Parathyroid adenoma (tissue), 2 donors: ENCODE measurements at regions not wholly inside any gene's neighbourhood (a gene's known extent, or its start where the extent isn't known, plus 50 kb on each side); places are given as distances from the start of the nearest gene placed in this dataset.

Source experiments
- H2AFZ ChIP-seq: fragments of 300-600 bp; sonication (generic); one replicate; pipeline ENCODE4 v1.7.0; 2017; ENCODE audit warnings: antibody characterized with exemption, mild to moderate bottlenecking
- H3K27ac ChIP-seq: fragments of 300-600 bp; sonication (generic); one replicate; pipeline ENCODE4 v1.7.0; 2017
- H3K27me3 ChIP-seq: fragments of 300-600 bp; sonication (generic); one replicate; pipeline ENCODE4 v1.7.0; 2017; ENCODE audit warnings: low read length; ENCODE audit not compliant: control insufficient read depth, insufficient read depth
- H3K36me3 ChIP-seq: fragments of 300-600 bp; sonication (generic); one replicate; pipeline ENCODE4 v1.7.0; 2017; ENCODE audit warnings: low read length; ENCODE audit not compliant: control insufficient read depth, insufficient read depth
- H3K4me1 ChIP-seq: fragments of 300-600 bp; sonication (generic); one replicate; pipeline ENCODE4 v1.7.0; 2017; ENCODE audit warnings: control low read depth
- H3K4me2 ChIP-seq: fragments of 300-600 bp; sonication (generic); one replicate; pipeline ENCODE4 v1.7.0; 2017; ENCODE audit warnings: low read length
- H3K4me3 ChIP-seq: fragments of 300-600 bp; sonication (generic); one replicate; pipeline ENCODE4 v1.7.0; 2017; ENCODE audit warnings: low read depth, low read length
- H3K79me2 ChIP-seq: fragments of 300-600 bp; sonication (generic); one replicate; pipeline ENCODE4 v1.7.0; 2017; ENCODE audit warnings: control low read depth
- H3K9ac ChIP-seq: fragments of 300-600 bp; sonication (generic); one replicate; pipeline ENCODE4 v1.7.0; 2017; ENCODE audit warnings: mild to moderate bottlenecking
- H3K9me3 ChIP-seq: fragments of 300-600 bp; sonication (generic); one replicate; pipeline ENCODE4 v1.7.0; 2017; ENCODE audit warnings: low read length; ENCODE audit not compliant: control insufficient read depth
- CTCF ChIP-seq: fragments of 300-600 bp; sonication (generic); IDR thresholded peaks from one replicate; pipeline ENCODE4 v1.7.0; 2017; ENCODE audit warnings: antibody characterized with exemption, mild to moderate bottlenecking
- donor health status: primary hyperparathyroidism.

DNA sequence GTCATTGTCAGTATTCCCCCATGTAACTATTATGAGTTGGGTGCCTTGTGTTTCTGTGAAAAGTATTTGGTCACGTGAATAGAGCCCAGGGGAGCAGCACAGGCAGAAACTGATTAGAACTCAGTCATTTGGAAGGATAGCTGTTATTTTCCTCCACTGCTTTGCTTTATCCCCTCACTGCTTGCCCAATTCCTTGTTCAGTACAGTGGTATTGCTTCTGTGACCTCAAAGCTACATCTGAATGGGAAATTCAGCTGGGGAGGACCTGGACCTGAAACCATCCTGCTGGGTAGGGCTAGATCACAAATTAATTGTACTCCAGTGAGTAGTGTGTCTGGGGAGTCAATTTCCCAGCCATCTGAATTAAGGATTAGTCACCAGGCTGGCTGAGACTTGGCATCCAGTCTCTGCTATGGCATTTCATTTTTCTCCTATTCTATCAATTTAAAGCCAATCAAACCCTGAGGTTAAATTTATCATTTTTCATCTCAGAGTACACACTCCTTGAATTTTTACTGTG, 1231.6 kb upstream of the GYPC start:
- no peak for TF ChIP-seq CTCF

DNA sequence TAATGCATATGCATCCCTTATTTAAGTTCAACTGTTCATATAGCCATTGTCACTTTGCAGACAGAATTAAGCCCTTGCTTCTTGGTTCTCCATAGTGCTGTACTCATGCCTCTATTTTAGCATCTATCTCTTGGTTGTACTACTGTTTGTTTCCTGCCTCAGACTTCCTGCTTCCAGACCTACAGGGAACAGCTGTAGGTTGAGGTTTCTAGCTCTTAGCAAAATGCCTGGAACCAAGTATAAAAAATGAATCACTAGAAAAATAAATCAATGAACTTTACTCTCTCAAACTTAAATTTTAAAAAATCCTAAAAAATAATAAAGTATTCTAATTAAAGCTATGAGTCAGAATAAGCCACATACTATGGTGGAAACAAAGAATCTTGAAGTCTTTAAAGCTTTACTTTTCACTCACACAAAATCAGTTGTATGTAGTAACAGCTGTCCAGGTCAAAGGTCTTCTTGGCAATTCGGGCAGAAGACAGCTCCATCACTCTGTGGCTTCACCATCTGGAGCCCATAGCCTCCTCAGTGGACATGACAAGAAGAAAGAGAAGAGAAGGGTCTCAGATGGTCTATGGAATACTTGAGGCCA, 1228.1 kb upstream of the GYPC start:
- Histone ChIP-seq H3K79me2 (no peaks in the 10 kb centered on the region), H3K4me2 (no peak overlapping the region), H3K4me3 (no peak overlapping the region), H3K27ac (no peak overlapping the region), H3K36me3 (no peaks in the 10 kb centered on the region), H3K27me3 (no peaks in the 10 kb centered on the region), H3K9ac (no peak overlapping the region), H3K9me3 (no peaks in the 10 kb centered on the region), H3K4me1 (no peaks in the 10 kb centered on the region), H2AFZ (no peak overlapping the region)
- TF ChIP-seq CTCF = no peak

More for the DNA sequence above, 1231.6 kb upstream of the GYPC start:
- no peaks in the 10 kb centered on the region for H3K79me2 ChIP-seq
- no peak overlapping the region for H3K4me2 ChIP-seq
- H3K9me3 ChIP-seq = no peaks in the 10 kb centered on the region
- H3K9ac ChIP-seq = no peak overlapping the region
- H3K4me3 ChIP-seq = no peak overlapping the region
- H2AFZ ChIP-seq = no peak overlapping the region
- H3K4me1 ChIP-seq = no peaks in the 10 kb centered on the region
- H3K27ac ChIP-seq = no peak overlapping the region
- H3K36me3 ChIP-seq = no peaks in the 10 kb centered on the region
- no peaks in the 10 kb centered on the region for H3K27me3 ChIP-seq

DNA sequence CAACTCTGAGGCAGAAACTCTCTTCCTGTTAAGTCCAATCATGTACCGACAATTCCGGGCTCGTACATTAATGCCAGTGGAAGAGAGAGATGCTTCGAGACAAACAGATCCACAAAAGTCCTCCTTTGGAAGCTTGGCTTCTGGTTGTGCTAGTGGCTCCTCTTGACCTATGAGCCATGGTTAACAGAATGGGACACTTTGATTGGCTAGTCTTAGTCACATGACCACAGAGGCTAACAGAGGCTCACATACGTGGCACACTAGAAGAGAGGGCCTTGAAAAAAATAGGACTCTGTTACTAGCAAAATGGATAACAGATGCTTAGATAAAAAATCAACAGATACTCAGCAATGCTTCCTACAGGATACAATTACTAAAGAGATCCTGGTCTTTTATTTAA, 1211.9 kb upstream of the GYPC start:
- H3K4me3 ChIP-seq = no peak overlapping the region
- H3K4me2 ChIP-seq = no peak overlapping the region
- H3K9ac ChIP-seq = no peak overlapping the region
- H3K4me1 ChIP-seq = no peaks in the 10 kb centered on the region
- no peaks in the 10 kb centered on the region for H3K27me3 ChIP-seq
- no peak for TF ChIP-seq CTCF
- no peaks in the 10 kb centered on the region for H3K9me3 ChIP-seq
- no peak overlapping the region for H2AFZ ChIP-seq
- H3K27ac ChIP-seq = no peak overlapping the region
- no peaks in the 10 kb centered on the region for H3K79me2 ChIP-seq
- H3K36me3 ChIP-seq = no peaks in the 10 kb centered on the region

DNA sequence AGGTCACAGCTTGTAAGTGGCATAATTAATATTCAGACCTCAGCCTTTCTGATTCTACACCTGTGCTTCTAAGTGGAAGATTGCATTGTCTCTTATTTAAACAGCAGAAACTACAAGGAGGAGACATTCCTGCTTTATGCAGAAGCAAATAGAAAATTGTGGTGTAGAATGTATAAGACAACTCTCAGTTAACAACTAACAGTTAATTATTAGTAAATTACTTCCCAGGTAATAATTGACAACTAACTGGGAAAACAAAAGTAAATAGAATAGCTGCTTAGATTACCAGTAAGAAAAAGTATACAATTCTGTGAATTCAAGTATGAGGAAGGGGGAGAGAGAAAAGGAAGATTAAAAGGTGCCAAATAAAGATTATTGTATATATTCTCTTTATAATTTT, 1210.5 kb upstream of the GYPC start:
- TF ChIP-seq CTCF = no peak
- no peak overlapping the region for H3K27ac ChIP-seq
- no peaks in the 10 kb centered on the region for H3K9me3 ChIP-seq
- no peaks in the 10 kb centered on the region for H3K27me3 ChIP-seq
- no peak overlapping the region for H3K4me2 ChIP-seq
- H3K4me1 ChIP-seq = no peaks in the 10 kb centered on the region
- H3K4me3 ChIP-seq = no peak overlapping the region
- no peaks in the 10 kb centered on the region for H3K36me3 ChIP-seq
- no peak overlapping the region for H2AFZ ChIP-seq
- no peak overlapping the region for H3K9ac ChIP-seq
- no peaks in the 10 kb centered on the region for H3K79me2 ChIP-seq

- H2AFZ ChIP-seq = no peak overlapping the region
- H3K4me1 ChIP-seq = no peaks in the 10 kb centered on the region
- no peaks in the 10 kb centered on the region for H3K27me3 ChIP-seq
- H3K9ac ChIP-seq = no peak overlapping the region
- H3K4me3 ChIP-seq = no peak overlapping the region
- H3K79me2 ChIP-seq = no peaks in the 10 kb centered on the region
- no peaks in the 10 kb centered on the region for H3K36me3 ChIP-seq
- no peak overlapping the region for H3K4me2 ChIP-seq
- no peak overlapping the region for H3K27ac ChIP-seq
- H3K9me3 ChIP-seq = no peaks in the 10 kb centered on the region
- TF ChIP-seq CTCF = no peak
Observed at GRCh38 chr2:125450092-125450491, 1205.9 kb upstream of the GYPC start.
